Epithelial cell of proximal tubule (primary cell): ENCODE measurements at regions not wholly inside any gene's neighbourhood (a gene's known extent, or its start where the extent isn't known, plus 50 kb on each side); places are given as distances from the start of the nearest gene placed in this dataset.

ENCODE experiments used
- DNase-seq: peaks from one replicate; pipeline ENCODE4 v3.0.0-alpha.2; 2011; ENCODE audit warnings: low read depth
- H3K4me3 ChIP-seq: 2 replicates; pipeline ENCODE4 v1.5.1; 2011; ENCODE audit warnings: low read depth, mild to moderate bottlenecking, low read length
- CTCF ChIP-seq: conservative IDR thresholded peaks from 2 replicates; pipeline ENCODE4 v1.5.1; 2012; ENCODE audit warnings: low read depth, mild to moderate bottlenecking, low read length

GRCh38 chr14:83847102-83847501 lies 1682.8 kb upstream of the FLRT2 start:
- no peak for DNase-seq
- TF ChIP-seq CTCF = no peak
- H3K4me3 ChIP-seq = no peak overlapping the region

GRCh38 chr14:83850092-83850491 lies 1679.9 kb upstream of the FLRT2 start:
- no peak for DNase-seq
- TF ChIP-seq CTCF = no peak
- H3K4me3 ChIP-seq = no peak overlapping the region

- H3K4me3 ChIP-seq = no peak overlapping the region
- TF ChIP-seq CTCF = no peak
- no peak for DNase-seq
These were observed 1673.6 kb upstream of the FLRT2 start for GRCh38 chr14:83856334-83856733.

GRCh38 chr14:83860631-83861155 lies 1669.3 kb upstream of the FLRT2 start:
- DNase-seq = no peak
- no peak overlapping the region for H3K4me3 ChIP-seq

GRCh38 chr14:83863042-83863774 lies 1666.7 kb upstream of the FLRT2 start:
- TF ChIP-seq CTCF = no peak
- H3K4me3 ChIP-seq = no peak overlapping the region
- no peak for DNase-seq

More at GRCh38 chr14:83860631-83861155, 1669.3 kb upstream of the FLRT2 start:
- no peak for TF ChIP-seq CTCF

- no peak for TF ChIP-seq CTCF
- no peak overlapping the region for H3K4me3 ChIP-seq
- DNase-seq = no peak
These were observed 1665.8 kb upstream of the FLRT2 start for GRCh38 chr14:83864106-83864505.

- TF ChIP-seq CTCF = no peak
- H3K4me3 ChIP-seq = no peak overlapping the region
- no peak for DNase-seq
These were observed 1662.2 kb upstream of the FLRT2 start for GRCh38 chr14:83867566-83868225.
